Testis (tissue), 2 donors: ENCODE measurements at regions not wholly inside any gene's neighbourhood (a gene's known extent, or its start where the extent isn't known, plus 50 kb on each side); places are given as distances from the start of the nearest gene placed in this dataset.
A peak's percentile ranks its signal among the peaks of the same experiment; 100 is the strongest.

Source experiments
- DNase-seq: peaks from one replicate; pipeline ENCODE4 v3.0.0-alpha.2; 2019
- H3K27ac ChIP-seq, 2 donors: fragments of 200-600 bp; sonication (generic); one replicate each; pipeline ENCODE4 v1.5.1; 2019
- H3K27me3 ChIP-seq: fragments of 200-600 bp; sonication (generic); one replicate; pipeline ENCODE4 v1.5.1; 2019
- H3K36me3 ChIP-seq: fragments of 200-600 bp; sonication (generic); one replicate; pipeline ENCODE4 v1.5.1; 2017; ENCODE audit warnings: low read depth; ENCODE audit errors: missing control alignments
- H3K4me1 ChIP-seq: fragments of 200-600 bp; sonication (generic); one replicate; pipeline ENCODE4 v1.5.1; 2019
- H3K4me3 ChIP-seq, 2 donors: fragments of 200-600 bp; sonication (generic); one replicate each; pipeline ENCODE4 v1.5.1; 2017 to 2019
- H3K9me3 ChIP-seq: fragments of 200-600 bp; sonication (generic); one replicate; pipeline ENCODE4 v1.5.1; 2017
- POLR2A ChIP-seq: fragments of 450-650 bp; IDR thresholded peaks from one replicate; pipeline ENCODE4 v1.6.1; 2017; ENCODE audit warnings: antibody characterized with exemption, mild to moderate bottlenecking, moderate library complexity
- WGBS, 2 donors: methylation state at CpG; one replicate each; pipeline ENCODE4 v1.1.5; 2018; 5-methylcytosine and 5-hydroxymethylcytosine counted together
- intact Hi-C: fragments of 100-400 bp; cut with DNase I; formaldehyde crosslinking; loops from one replicate; pipeline ENCODE4 v1.15.1; 2023; ENCODE audit warnings: low total_unique reads
- TF ChIP-seq, protein P1 (sequence below), 3 experiments: fragments of 450-650 bp in 2 of 3; fragments of 200-600 bp in 1 of 3; sonication (generic) in 1 of 3; IDR thresholded peaks; one replicate each; pipeline ENCODE4 v1.5.1; 2016 to 2019; ENCODE audit warnings: antibody characterized with exemption in 3 of 3, mild to moderate bottlenecking in 2 of 3, moderate library complexity in 1 of 3

DNA sequence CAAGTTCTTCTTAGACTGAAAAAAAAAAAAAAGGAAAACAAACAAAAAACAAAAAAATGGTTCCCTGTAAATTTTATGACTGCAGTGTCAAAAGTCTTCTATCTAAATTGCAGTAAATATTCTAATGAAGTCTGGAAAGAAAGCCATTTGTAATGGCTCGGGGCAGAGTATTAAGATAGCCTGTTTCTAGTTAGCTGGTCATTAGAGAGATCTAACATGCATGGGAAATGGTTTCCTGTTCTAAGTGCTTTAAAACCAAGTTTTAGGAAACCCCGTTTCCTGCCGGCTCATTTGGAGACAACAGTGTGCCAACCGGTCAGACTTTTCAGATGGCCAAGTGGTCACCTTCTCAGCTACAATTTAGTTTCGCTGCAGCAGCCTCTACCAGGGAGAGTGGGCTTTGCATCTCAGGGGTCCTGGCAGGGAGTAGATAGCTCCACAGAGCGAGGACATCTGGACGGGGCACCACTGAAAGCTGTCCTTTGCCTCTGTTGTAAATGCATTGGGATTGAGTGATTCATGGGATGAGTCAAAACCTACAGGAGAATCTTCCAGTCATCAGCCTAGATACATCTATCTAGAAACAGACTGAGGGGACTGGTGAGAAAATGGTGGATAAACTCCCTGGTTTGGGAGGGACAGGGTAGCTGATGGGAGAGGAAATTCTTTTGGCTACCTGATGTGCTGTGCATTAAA is 473.2 kb upstream of the SALL1 start:
- H3K27ac ChIP-seq, result no peak overlapping the region
- H3K27me3 ChIP-seq, result no peaks in the 10 kb centered on the region
- no peak overlapping the region for H3K4me3 ChIP-seq
- no peak for DNase-seq
- TF ChIP-seq, protein P1, sequence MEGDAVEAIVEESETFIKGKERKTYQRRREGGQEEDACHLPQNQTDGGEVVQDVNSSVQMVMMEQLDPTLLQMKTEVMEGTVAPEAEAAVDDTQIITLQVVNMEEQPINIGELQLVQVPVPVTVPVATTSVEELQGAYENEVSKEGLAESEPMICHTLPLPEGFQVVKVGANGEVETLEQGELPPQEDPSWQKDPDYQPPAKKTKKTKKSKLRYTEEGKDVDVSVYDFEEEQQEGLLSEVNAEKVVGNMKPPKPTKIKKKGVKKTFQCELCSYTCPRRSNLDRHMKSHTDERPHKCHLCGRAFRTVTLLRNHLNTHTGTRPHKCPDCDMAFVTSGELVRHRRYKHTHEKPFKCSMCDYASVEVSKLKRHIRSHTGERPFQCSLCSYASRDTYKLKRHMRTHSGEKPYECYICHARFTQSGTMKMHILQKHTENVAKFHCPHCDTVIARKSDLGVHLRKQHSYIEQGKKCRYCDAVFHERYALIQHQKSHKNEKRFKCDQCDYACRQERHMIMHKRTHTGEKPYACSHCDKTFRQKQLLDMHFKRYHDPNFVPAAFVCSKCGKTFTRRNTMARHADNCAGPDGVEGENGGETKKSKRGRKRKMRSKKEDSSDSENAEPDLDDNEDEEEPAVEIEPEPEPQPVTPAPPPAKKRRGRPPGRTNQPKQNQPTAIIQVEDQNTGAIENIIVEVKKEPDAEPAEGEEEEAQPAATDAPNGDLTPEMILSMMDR (IDR thresholded peaks at IDR 0.05), result no peak
- no peak for TF ChIP-seq POLR2A
- no peaks in the 10 kb centered on the region for H3K36me3 ChIP-seq
- 32 to 49% methylated on average over 6 to 7 of the region's 7 CpGs for WGBS, 2 donors
- no peaks in the 10 kb centered on the region for H3K4me1 ChIP-seq
- H3K9me3 ChIP-seq, result no peaks in the 10 kb centered on the region
- intact Hi-C loops, result no loop called here

DNA sequence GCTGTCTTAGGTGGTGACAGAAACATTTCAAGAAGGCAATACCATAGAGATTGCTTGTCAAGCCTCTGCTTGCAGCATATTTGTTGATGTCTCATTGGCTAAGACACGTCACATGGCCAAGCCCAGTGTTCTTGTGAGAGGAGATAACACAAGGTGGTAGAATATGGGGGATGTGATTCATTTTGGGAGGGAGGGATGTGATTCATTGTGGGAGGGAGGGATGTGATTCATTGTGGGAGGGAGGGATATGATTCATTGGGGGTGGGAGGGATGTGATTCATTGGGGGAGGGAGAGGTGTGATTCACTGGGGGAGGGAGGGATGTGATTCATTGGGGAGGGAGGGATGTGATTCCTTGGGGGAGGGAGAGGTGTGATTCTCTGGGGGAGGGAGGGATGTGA is 470.5 kb upstream of the SALL1 start:
- Histone ChIP-seq H3K9me3 (no peaks in the 10 kb centered on the region), H3K27ac (no peak overlapping the region), H3K27me3 (no peaks in the 10 kb centered on the region), H3K36me3 (no peaks in the 10 kb centered on the region), H3K4me1 (no peaks in the 10 kb centered on the region), H3K4me3 (no peak overlapping the region)
- DNase-seq, result no peak
- intact Hi-C loops, result no loop called here
- WGBS, 2 donors, result 92 to 95% methylated on average over 1 of the region's 1 CpG
- TF ChIP-seq, protein P1 (IDR thresholded peaks at IDR 0.05), result no peak
- TF ChIP-seq POLR2A, result no peak

DNA sequence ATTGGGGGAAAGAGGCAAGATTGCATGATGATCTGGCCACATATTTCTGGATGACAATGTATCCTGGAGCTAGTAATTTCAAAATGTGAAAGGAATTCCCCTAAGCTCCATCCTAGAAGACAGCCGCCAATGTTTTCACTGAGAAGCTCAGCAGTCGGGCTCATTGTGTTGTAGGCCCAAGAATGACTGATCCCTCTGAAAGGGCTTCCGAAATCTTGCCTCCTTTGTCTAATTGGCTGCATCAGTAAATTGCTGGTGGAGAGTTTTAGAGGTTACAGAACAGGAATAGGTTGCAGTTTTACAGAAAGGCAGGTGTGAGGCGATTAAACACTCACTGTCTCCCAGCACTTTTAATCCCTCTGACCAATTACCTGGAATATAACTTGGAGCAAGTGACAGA is 464.1 kb upstream of the SALL1 start:
- intact Hi-C loops, result no loop called here
- WGBS, 2 donors, result 89 to 91% methylated on average over 4 of the region's 4 CpGs
- Histone ChIP-seq H3K27ac (no peak overlapping the region), H3K9me3 (no peaks in the 10 kb centered on the region), H3K4me1 (no peaks in the 10 kb centered on the region), H3K4me3 (no peak overlapping the region), H3K27me3 (no peaks in the 10 kb centered on the region), H3K36me3 (no peaks in the 10 kb centered on the region)
- TF ChIP-seq, protein P1 (IDR thresholded peaks at IDR 0.05), result no peak
- no peak for TF ChIP-seq POLR2A
- DNase-seq, result no peak

DNA sequence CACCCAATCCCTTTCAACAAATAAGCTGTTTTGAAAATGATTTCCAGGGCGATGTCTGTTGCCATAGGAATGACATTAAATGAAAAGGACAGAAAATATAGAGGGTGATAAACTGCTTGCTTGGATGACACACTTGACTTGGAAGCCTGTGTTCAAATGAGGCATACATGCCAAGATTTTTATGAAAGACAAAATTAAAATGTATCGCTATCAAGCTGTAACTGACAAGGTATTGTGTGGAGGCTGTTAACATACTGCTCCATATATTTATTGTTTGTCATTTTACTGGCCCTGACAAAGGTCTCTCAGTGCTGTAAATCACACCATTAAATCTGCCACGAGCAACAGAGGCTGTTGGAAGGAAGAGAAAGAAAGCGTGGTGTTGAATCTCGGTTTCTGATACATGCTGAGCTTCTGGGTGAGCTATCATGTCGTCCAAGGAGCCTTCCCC is 456.2 kb upstream of the SALL1 start:
- Histone ChIP-seq H3K27ac (no peak overlapping the region), H3K9me3 (no peaks in the 10 kb centered on the region), H3K4me3 (no peak overlapping the region), H3K27me3 (no peaks in the 10 kb centered on the region), H3K36me3 (no peaks in the 10 kb centered on the region), H3K4me1 (no peaks in the 10 kb centered on the region)
- TF ChIP-seq POLR2A, result no peak
- TF ChIP-seq, protein P1 (IDR thresholded peaks at IDR 0.05), result no peak
- DNase-seq, result no peak
- WGBS, 2 donors, result 35 to 39% methylated on average over 6 of the region's 6 CpGs
- intact Hi-C loops, result no loop called here

DNA sequence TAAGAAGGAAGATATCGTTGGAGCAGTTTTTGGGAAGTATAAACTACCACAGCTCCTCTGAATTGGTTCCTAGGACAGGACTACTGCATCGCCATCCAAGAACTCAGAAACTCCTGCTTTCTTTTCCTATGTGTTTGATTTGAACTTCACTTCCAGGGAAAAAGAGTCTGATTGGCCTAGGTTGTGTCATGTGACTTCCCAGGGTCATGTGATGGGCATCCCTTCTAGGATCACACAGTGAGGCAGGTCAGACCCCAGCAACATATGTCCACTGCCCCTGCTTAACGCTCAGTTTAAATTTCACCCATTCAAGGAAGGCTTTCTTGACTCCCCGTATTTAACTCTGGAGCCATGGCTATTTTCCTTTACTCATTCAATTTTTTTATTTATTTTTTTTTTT is 445.2 kb upstream of the SALL1 start:
- WGBS, 2 donors, result 81 to 90% methylated on average over 4 of the region's 4 CpGs
- H3K27me3 ChIP-seq, result no peaks in the 10 kb centered on the region
- no peak overlapping the region for H3K27ac ChIP-seq
- no peaks in the 10 kb centered on the region for H3K36me3 ChIP-seq
- no peak overlapping the region for H3K4me3 ChIP-seq
- H3K9me3 ChIP-seq, result no peaks in the 10 kb centered on the region
- TF ChIP-seq POLR2A, result no peak
- TF ChIP-seq, protein P1 (IDR thresholded peaks at IDR 0.05), result no peak
- peak; percentile 42 for DNase-seq
- no peaks in the 10 kb centered on the region for H3K4me1 ChIP-seq
- intact Hi-C loops, result no loop called here
